ENCODE measurements at regions not wholly inside any gene's neighbourhood (a gene's known extent, or its start where the extent isn't known, plus 50 kb on each side); places are given as distances from the start of the nearest gene placed in this dataset.

GRCh38 chr12:88435334-88436076 lies 144.8 kb downstream of the KITLG start:
- Histone ChIP-seq H3K9ac (ENCODE audit: extremely low read depth, low read length, poor library complexity, severe bottlenecking) (no peak overlapping the region), H3K4me1 (ENCODE audit: control insufficient read depth, insufficient read depth, low read length) (no peaks in the 10 kb centered on the region), H3K27ac (ENCODE audit: low read depth, low read length) (no peak overlapping the region), H3K9me3 (ENCODE audit: control insufficient read depth, low read length) (no peaks in the 10 kb centered on the region), H3K36me3 (ENCODE audit: control insufficient read depth, insufficient read depth, low read length) (no peaks in the 10 kb centered on the region), H3K27me3 (ENCODE audit: control insufficient read depth, insufficient read depth, low read length, poor library complexity, severe bottlenecking) (no peaks in the 10 kb centered on the region), H3K4me3 (ENCODE audit: low read length) (no peak overlapping the region)
- Mint-ChIP-seq H3K36me3 (ENCODE audit: low read depth) (no peaks in the 10 kb centered on the region), H3K4me1 (peaks cover 4% of the 10 kb centered on the region), H3K9me3 (peaks cover 2% of the 10 kb centered on the region), H3K27ac (no peak overlapping the region), H3K27me3 (ENCODE audit: insufficient read depth) (no peaks in the 10 kb centered on the region), H3K4me3 (no peak overlapping the region)
- no peak for TF ChIP-seq CTCF (conservative IDR thresholded peaks at IDR 0.05)
- WGBS, 2 experiments (ENCODE audit: insufficient coverage in 1 of 2, insufficient read length in 1 of 2): 88 to 94% methylated on average over 4 of the region's 4 CpGs
- DNase-seq: no peak

GRCh38 chr12:88437226-88437625 lies 143.0 kb downstream of the KITLG start:
- no peaks in the 10 kb centered on the region for H3K36me3 Mint-ChIP-seq (ENCODE audit: low read depth)
- TF ChIP-seq CTCF (conservative IDR thresholded peaks at IDR 0.05): no peak

More at GRCh38 chr12:88437226-88437625, 143.0 kb downstream of the KITLG start:
- Histone ChIP-seq H3K4me3 (ENCODE audit: low read length) (no peak overlapping the region), H3K27me3 (ENCODE audit: control insufficient read depth, insufficient read depth, low read length, poor library complexity, severe bottlenecking) (no peaks in the 10 kb centered on the region), H3K27ac (ENCODE audit: low read depth, low read length) (no peak overlapping the region), H3K9ac (ENCODE audit: extremely low read depth, low read length, poor library complexity, severe bottlenecking) (no peak overlapping the region), H3K36me3 (ENCODE audit: control insufficient read depth, insufficient read depth, low read length) (no peaks in the 10 kb centered on the region), H3K4me1 (ENCODE audit: control insufficient read depth, insufficient read depth, low read length) (no peaks in the 10 kb centered on the region), H3K9me3 (ENCODE audit: control insufficient read depth, low read length) (no peaks in the 10 kb centered on the region)
- 93 to 100% methylated on average over 2 to 3 of the region's 3 CpGs for WGBS, 2 experiments (ENCODE audit: insufficient coverage in 1 of 2, insufficient read length in 1 of 2)
- Mint-ChIP-seq H3K4me1 (peaks cover 4% of the 10 kb centered on the region), H3K9me3 (peaks cover 7% of the 10 kb centered on the region), H3K27ac (no peak overlapping the region), H3K27me3 (ENCODE audit: insufficient read depth) (no peaks in the 10 kb centered on the region), H3K4me3 (no peak overlapping the region)
- no peak for DNase-seq

Measured in endodermal cell (in vitro differentiated cells).